Ureter (tissue), 1 donor: ENCODE measurements at regions not wholly inside any gene's neighbourhood (a gene's known extent, or its start where the extent isn't known, plus 50 kb on each side); places are given as distances from the start of the nearest gene placed in this dataset.

ENCODE experiments used
- DNase-seq: peaks from one replicate; pipeline ENCODE4 v3.0.0-alpha.2; 2020; ENCODE audit warnings: low spot score
- donor health status: DM: yes; HTN: yes; CAD: no.

DNA sequence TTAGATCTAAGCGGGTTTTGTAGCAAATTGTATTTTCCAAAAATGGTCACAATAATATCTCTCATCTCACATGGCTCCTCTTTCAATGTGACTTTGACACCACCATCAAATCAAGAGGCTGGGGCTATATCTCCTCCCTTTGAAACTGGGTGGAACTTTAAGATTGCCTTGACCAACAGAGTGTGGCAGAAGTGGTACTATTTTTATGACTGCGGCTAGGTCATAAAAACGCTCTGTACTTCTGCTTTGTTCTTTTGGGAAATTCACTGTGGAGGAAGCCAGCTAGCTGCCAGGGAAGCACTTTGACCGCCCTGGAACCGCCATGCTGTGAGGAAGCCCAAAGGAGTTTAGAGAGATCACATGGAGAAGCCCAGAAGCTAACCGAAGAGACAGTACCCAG lies 50.7 kb upstream of the ACOT11 start:
- no peak for DNase-seq

DNA sequence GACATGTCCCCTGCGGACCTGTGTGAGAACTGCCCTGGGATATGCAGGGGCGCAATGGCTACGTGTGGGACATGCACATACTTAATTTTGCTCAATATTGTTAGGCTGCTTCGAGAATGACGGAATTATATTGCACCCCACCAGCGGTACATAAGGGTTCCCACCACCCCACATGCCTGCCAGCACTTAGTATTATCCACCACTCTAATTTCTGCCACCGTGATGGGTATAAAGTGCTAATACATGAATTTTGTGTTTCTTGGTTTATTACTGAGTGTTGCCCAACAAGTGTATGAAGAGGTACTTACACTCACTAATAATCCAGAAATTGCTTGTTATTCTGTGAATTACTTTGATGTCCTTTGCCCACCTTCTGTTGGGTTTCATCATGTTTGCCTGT lies 52.1 kb upstream of the ACOT11 start:
- DNase-seq: no peak

DNA sequence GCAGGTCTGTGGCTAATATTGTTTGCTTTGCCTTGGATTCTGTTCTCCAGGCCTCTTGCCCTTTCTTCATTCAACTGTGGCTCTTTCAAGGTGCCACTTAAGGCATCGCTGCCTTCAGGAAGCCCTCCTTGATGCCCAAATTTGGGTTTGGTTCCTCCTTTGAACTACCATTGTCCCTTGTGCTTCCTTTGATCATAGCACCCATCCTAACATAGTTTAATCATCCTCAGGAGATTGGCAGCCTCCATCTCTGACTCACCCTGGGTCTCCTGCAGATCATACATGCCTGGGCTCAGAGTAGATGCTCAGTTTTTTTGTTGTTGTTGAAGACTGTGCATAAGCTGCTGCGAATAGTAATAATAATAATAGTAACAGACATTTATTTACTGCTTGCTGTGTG lies 54.4 kb upstream of the ACOT11 start:
- DNase-seq: no peak

DNA sequence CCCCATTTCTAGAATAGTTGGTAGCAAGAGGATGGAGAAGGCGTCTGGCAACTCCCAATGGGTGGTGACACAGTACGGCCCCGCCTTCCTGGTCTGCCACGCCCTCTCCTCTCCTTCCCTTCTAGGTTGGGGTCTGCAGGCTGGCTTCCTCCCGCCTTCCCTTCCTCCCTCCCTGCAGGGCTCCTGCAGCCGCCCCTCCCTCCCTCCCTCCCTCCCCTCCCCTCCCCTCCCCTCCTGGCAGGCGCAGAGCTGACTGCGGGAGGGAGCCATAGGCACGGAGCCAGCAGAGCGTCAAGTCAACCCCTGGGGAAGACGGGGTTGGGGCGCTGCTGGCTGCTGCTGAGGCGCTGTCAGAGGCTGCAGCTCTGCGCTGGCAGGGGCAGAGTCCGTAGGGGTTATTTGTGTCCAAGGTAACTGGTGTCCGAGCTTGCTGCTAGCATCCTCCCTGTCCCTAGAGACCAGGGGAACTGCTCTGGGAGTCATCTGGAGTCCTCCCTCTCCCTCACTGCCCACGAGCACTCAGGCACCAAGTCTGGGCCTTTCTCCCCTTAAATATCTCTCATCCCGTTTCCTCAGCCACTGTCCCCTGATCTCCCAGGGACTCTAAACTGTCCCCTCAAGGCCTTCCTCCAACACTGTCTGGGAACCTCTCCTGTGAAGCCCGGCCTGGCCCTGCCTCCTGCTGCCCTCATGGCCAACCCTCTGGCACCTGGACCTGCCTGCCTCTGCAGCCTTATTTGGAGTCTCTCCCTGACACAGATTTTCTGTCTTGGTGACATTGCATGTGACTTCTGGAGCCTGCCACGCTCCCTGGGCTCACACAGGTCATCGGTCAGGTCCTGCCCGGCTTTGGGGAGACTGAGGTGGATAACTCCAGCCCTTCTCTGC lies 57.4 kb upstream of the ACOT11 start:
- DNase-seq: no peak

DNA sequence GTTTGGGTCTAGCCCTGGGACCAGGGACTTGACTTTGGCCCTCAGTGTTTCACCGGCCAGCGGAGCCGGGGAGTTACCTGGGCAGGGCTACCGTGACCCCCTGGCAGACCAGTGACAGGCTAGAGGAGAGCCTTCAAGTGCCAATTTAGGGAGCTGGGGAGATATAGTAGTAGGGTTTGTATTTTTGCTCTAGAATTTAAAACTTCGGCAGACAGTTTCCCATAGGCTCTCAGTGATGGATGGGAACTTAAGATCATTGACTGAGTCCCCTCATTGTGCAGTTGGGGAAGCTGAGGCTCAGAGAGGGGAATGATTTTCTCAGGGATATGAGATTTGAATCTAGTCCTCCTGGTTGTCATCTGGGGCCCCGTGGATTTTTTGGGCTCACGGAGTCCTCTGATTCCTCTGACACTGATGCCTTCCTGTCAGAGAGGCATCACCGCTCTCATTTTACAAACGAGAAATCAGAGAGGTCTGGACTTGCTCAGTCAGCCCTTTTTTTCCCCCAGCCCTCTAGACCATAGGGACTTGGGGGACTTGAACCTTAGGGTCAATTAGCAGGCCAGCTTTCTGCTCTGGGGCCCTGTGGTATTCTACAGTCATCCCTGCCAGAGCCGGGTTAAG lies 58.3 kb upstream of the ACOT11 start:
- DNase-seq: no peak

DNA sequence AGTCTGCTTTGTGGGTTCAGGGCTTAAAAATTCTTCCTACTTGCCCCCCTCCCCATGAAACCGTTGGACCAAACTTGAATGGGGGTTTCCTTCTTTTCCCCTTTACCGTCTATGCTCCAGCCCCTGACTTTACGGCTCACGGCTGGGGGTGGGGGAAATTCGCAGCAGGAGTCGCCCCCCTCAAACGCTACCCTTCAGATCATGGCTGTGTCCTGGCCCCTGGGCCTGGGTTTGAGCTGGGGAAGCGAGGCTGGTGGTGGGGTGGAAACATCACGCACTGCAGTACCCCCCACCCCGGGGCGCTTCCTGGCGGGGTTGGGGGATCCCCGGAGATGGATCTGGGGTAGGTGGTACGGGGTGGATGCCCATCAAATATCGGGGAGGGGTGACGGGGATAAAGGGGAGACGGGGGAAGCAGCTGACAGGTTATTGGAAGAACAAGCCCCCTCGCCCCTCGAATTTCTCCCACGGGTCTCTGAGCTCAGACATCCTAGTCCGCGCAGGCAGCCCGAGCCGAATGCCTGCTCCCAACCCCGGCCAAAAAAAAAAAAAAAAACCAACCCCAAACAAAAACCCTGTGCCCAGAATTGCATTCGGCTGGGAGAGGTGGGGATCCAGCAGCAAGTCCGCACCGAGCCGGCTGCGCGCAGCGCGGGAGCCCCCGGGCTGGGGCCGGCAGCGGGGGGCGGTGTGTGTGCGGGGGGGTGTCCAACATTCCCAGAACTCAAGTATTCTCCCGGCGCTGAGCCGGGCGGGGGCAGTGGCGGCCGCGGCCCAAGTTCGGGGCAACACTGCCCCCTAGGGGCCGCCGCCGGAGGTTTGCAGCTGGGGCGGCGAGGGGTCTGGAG lies 59.0 kb upstream of the ACOT11 start:
- peak; percentile 81 for DNase-seq

DNA sequence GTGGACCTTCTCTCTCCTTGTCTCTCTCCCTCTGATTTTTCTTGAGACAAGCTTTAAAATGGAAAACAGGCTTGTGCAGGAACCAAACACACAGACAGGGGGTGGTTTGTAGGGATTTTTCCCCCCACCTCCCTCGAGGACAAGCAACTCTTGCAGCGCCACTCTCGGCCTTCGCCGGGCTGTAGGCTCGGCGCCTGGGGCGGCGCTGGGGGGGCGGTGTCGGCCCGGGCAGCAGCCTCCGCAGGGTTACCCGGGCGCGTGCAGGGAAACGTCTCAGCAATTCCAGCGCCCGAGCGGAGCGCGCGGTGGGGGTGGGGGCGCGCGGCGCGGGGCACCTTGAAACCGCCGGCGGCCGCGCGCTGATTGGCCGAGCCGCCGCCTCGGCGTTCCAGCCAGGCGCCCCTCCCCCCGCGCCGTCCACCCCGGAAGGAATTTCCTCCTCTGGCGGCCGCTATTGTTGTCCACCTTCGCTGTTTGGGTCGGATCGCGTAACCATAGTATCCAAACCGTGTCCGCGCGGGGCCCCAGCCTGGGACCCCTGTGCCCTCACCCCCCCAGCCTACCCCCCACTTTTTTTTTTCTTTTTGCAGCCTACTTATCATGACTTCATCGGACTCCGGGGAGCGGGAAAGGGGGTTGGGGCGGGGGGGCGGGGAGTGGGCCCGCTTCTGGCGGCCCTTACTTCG lies 59.8 kb upstream of the ACOT11 start:
- peak; percentile 95 for DNase-seq

DNA sequence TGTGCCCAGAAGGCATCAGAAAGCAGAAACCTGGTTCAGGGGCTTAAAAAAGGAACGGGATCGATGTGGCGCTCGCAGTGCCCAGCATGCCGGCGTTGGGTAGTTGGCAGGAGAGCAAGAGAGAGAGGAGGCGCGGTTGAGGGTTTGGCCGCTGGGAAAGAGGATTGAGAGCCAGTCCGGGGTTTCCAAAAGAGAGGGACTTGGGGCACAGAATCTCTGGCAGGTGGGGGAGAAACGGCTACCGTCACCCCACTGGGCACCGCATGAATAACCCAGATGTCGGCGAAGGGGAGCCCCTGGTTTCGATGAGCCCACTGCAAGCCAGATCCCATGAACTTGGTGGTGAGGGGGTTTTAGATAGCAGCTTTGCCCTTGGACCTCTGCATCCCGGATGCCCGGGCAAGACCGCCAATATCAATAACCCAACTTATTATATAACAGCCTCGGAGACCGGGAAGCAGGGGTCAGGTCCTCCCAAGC lies 60.4 kb upstream of the ACOT11 start:
- DNase-seq: peak; percentile 64

DNA sequence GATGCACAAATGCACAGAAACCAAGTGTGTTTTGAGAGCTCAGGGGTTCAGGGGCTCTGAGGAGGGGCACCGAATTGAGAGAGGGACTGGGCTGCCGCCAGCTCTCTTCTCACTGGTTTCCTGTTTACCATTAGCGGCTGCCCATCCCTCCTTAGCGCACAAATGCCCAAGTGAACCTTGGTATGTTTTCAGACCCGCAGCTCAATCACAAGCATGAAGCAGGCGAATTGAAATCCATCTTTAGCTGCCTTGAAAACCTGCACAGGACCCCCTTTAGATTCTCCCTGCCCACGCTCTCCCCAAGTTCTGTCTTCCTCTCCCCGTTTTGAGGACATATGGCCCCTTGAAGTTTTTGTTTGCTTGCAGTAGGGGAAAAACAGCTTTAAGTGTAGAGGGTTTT lies 61.1 kb upstream of the ACOT11 start:
- no peak for DNase-seq

DNA sequence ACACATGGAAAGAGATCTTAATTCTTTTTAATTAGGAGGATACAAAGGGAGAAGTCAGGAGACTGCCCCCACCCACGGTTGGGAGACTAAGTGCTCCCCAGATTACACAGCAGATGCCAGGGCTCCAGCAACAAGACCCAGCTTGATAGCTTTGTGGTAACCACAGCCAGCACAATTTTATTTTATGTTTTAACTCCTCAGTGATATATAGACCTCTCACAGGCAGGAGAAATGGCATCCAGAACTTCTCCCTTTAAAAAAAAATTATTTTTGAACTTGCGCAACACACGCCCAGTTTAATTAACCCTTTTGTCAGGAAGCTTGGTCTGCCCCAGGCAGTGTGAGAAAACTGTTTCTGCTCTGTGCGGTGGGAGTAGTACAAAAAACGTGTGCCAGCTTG lies 62.6 kb upstream of the ACOT11 start:
- no peak for DNase-seq

DNA sequence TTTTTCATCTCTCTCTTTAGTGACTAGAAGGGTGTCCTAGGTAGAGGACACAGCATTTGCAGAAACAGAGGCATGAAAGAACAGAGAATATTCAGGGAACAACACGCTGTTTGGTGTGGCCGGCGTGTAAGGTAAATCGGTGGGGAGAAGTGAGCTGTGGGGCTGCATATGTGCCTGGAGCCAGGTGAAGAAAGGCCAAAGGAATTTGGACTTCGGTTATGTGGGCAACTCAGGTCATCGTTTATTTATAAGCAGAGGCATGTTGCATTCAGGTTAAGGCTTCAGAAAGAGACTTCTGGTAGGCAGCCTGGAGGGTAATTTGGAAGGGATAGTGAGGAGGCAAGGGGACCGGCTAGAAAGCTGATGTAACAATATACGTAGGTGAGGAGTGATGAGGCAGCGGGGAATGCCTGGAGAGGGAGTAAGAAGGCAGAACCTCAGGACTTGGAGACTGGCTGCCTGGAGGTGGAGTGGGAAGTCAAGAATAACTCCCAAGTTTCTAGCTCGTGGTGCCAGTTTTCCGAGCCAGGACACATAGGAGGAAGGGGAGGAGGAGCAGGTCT lies 64.1 kb upstream of the ACOT11 start:
- DNase-seq: no peak

DNA sequence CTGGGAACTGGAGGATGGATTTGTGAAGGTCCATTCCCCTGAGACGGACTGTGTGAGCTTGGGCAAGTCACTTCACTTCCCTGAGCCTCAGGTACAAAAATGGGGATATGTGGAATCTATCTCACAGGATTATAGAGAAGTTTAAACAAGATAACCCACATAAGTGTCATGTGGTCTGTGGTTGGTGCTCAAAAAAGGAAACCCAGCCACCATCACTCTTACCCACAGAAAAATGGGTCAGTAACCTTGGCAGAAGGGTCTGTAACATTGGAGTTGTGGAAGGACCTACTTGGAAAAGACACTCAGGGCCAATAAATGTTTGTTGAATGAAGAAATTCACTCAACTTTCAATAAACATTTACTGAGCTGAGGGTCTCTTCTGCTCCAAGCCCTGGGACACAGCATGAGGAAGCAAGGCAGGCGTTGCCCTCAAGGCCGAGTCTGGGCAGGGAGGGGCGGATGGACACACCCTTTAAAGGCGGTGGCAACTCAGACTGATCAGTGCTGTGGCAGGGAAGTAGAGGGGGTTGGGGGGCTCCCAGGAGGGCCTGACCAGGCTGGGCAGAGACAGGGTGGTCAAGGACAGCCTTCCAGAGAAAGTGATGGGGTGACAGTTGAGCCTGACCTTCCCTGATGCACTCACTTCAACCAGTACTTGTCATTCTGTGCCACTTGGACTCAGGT lies 66.7 kb upstream of the ACOT11 start:
- DNase-seq: no peak

DNA sequence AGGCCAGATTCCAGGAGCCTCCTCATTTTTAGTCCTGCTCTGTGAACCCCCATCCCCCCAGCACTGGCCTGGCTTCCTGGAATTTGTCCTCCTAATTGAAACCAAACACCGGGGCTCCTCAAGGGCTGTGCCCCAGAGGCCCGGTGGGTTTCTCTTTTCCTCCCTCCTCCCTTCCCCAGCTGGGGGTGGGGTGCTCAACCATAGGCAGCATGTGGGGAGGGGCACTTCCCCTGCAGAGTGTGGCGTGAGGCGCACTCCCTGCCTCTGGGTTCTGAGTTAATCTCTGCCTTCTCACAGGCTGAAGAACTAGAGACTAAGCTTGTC lies 67.5 kb upstream of the ACOT11 start:
- no peak for DNase-seq

DNA sequence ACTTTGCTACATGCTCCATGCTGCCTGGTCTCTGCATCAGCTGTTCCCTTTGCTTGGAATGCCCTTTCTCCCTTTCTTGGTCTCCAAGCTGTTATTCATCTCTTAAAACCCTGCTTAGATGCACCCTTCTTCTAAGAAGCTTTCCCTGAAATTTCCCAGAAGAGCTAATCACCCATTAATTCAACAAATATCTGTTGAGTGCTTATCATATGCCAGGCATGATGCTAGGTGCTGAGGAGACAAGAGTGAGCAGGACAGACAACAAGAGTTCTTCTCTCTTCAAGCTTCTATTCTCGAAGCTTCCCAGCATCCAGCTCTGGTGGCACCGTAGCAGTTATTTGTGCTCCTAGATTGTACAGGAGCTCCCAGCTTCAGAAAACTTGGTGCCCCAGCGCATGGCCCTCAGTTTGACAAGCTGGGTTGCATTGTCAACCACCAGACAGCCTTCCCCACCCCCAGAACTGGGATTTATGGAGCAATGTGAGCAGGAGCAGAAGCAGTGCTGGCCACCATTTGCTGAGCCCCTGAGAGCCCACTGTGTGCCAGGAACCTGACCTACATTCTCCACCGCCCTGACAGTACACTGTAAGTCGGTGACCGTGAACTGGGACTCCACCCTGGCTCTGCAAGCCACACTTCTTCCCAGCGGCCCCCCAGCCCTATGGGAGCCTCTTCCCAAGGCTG lies 68.0 kb upstream of the ACOT11 start:
- no peak for DNase-seq

DNA sequence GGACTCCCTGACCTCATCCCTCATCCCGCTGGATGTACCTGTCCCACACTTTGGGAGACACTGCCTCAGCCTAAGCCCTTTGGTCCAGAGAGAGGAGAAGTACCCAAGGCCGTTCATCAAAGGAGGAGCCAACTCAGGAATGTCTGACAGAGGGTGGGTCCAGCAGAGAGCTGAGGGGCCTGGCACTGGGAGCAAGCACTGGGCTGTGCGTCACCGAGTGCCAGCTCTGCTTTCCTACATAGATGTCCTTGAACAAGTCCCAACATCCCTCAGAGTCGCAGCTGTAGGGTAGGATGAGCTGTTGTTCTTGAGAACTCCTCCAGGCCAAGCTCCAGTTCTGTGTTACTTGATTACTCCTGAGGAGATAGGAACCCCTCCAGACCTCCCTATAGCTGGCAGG lies 68.8 kb upstream of the ACOT11 start:
- no peak for DNase-seq

DNA sequence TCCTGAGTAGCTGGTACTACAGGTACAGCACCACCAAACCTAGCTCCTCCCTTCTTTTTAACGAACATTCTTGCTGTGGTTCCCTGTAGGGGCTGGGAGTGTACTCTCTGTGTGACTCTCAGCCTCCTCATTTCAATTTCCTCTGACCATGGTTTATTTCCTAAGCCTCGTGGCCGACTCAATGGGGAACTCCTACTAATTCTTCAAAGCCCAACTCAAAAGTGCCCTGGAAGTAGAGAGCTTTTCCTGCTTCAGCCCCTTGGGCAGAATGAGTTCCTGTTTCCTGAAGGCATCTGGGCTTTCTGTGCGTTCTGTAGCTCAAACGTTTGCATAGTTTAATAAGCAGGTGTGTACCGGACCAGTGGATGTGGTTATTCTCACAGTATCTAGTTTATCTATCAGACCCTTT lies 70.9 kb upstream of the ACOT11 start:
- DNase-seq: no peak

DNA sequence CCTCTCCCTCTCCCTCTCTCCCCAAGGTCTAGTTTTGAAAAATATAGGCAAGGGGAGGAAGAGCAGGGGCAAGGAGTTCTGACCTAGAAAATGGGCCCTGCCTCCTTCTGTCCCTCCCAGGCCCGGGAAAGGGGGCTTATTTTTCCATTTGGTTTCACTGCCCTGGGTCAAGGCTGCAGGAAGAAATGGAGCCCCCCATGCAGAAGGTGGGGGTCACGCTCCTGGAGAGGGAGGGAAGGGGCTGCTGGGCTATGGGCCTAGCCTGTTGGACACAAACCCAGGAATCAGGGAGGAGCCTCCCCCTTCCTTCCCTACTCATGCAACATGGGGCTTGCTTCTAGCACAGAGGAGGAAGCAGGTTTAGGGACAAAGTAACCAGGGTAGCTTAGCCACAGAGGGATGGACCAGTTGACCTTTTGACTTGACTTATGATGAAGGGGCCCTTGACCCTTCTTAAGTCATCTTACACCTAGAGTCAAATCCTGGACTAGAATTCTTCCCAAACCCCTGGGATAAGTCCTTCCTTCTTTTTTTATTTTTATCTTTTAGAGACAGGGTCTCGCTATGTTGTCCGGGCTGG lies 70.4 kb upstream of the SSBP3 start:
- no peak for DNase-seq

DNA sequence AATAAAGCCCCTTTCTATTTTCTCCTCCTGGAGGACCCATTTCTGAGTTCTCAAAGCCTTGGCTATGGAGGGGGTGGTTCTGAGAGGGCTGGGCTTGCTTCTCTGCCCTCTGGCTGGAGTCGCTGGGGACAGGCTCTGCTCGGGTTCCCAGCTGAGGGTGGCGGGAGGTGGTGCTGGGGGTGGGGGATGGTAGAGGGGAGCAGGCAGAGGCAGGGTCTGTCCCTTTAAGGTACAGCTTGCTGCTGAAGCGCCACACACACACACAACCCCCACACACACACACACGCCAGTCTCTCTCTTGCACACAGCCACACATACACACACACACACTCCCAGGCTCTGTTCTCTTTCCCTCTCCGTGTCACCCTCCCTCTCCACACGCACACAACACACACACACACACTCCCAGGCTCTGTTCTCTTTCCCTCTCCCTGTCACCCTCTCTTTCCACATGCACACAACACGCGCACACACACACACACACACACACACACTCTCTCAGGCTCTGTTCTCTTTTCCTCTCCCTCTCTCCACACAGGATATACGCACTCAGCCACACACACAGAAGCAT lies 69.8 kb upstream of the SSBP3 start:
- no peak for DNase-seq

DNA sequence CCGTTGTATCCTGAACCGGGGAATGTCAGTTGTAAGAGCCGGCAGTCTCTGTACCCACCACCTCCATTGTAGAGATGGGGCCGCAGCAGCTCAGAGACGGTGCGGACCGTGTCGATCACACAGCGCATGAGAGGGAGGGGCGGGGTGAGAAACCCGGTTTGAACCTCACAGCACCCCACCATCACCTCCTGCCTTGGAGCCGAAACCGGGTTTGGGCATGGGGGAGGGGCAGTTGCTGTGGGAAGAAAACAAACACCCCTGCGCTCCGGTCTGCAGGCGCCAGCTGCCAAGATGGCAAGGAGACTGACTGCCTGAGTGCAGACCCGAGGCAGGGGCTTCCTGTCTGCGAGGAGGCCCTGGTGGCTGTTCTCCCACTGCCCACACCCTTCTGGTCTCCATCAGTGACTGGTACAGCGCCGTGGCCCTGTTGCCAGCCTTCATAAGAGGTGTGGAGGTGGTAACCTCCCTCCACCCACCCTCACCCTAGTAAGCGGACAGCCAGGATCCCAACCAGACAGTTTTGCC lies 69.2 kb upstream of the SSBP3 start:
- no peak for DNase-seq
